ENCODE measurements at regions not wholly inside any gene's neighbourhood (a gene's known extent, or its start where the extent isn't known, plus 50 kb on each side); places are given as distances from the start of the nearest gene placed in this dataset.

- no peaks in the 10 kb centered on the region for H3K27me3 ChIP-seq (ENCODE audit: control insufficient read depth, insufficient read depth, low read length)
These were observed 151.7 kb upstream of the HHIP start for GRCh38 chr4:144494280-144494679.

GRCh38 chr4:144495944-144496343 is 150.0 kb upstream of the HHIP start:
- no peak for TF ChIP-seq CTCF (IDR thresholded peaks at IDR 0.05; ENCODE audit: insufficient read depth, low read depth, low read length)
- Histone ChIP-seq H3K36me3 (ENCODE audit: control insufficient read depth, insufficient read depth, low read length) (no peaks in the 10 kb centered on the region), H3K27me3 (ENCODE audit: control insufficient read depth, insufficient read depth, low read length) (no peaks in the 10 kb centered on the region), H3K4me3 (ENCODE audit: low read depth, low read length) (no peak overlapping the region)
- DNase-seq (ENCODE audit: low read depth) = no peak
- POLR2A ChIA-PET = no interaction called here
- CTCF ChIA-PET = no interaction called here

More at GRCh38 chr4:144494280-144494679, 151.7 kb upstream of the HHIP start:
- DNase-seq (ENCODE audit: low read depth) = no peak
- no peak for TF ChIP-seq CTCF (IDR thresholded peaks at IDR 0.05; ENCODE audit: insufficient read depth, low read depth, low read length)
- H3K36me3 ChIP-seq (ENCODE audit: control insufficient read depth, insufficient read depth, low read length) = no peaks in the 10 kb centered on the region
- CTCF ChIA-PET = no interaction called here
- H3K4me3 ChIP-seq (ENCODE audit: low read depth, low read length) = no peak overlapping the region
- POLR2A ChIA-PET = interaction anchor here (0.5 kb wide), 1 partner anchor 36 kb away, joined by 4 read pairs; no protein-coding TSS in a partner anchor

- Histone ChIP-seq H3K4me3 (ENCODE audit: low read depth, low read length) (no peak overlapping the region), H3K36me3 (ENCODE audit: control insufficient read depth, insufficient read depth, low read length) (no peaks in the 10 kb centered on the region), H3K27me3 (ENCODE audit: control insufficient read depth, insufficient read depth, low read length) (no peaks in the 10 kb centered on the region)
- CTCF ChIA-PET = no interaction called here
- POLR2A ChIA-PET = no interaction called here
- TF ChIP-seq CTCF (IDR thresholded peaks at IDR 0.05; ENCODE audit: insufficient read depth, low read depth, low read length) = no peak
- DNase-seq (ENCODE audit: low read depth) = no peak
These were observed 146.2 kb upstream of the HHIP start for GRCh38 chr4:144499777-144500176.

GRCh38 chr4:144501231-144501780 is 144.7 kb upstream of the HHIP start:
- POLR2A ChIA-PET = no interaction called here
- TF ChIP-seq CTCF (IDR thresholded peaks at IDR 0.05; ENCODE audit: insufficient read depth, low read depth, low read length) = no peak
- no peak overlapping the region for H3K4me3 ChIP-seq (ENCODE audit: low read depth, low read length)
- no peaks in the 10 kb centered on the region for H3K27me3 ChIP-seq (ENCODE audit: control insufficient read depth, insufficient read depth, low read length)
- DNase-seq (ENCODE audit: low read depth) = no peak
- CTCF ChIA-PET = no interaction called here
- H3K36me3 ChIP-seq (ENCODE audit: control insufficient read depth, insufficient read depth, low read length) = no peaks in the 10 kb centered on the region

- no peak for TF ChIP-seq CTCF (IDR thresholded peaks at IDR 0.05; ENCODE audit: insufficient read depth, low read depth, low read length)
- CTCF ChIA-PET = no interaction called here
- POLR2A ChIA-PET = no interaction called here
- Histone ChIP-seq H3K27me3 (ENCODE audit: control insufficient read depth, insufficient read depth, low read length) (no peaks in the 10 kb centered on the region), H3K4me3 (ENCODE audit: low read depth, low read length) (no peak overlapping the region), H3K36me3 (ENCODE audit: control insufficient read depth, insufficient read depth, low read length) (no peaks in the 10 kb centered on the region)
- DNase-seq (ENCODE audit: low read depth) = no peak
These were observed 141.1 kb upstream of the HHIP start for GRCh38 chr4:144504883-144505282.
